ENCODE measurements at regions not wholly inside any gene's neighbourhood (a gene's known extent, or its start where the extent isn't known, plus 50 kb on each side); places are given as distances from the start of the nearest gene placed in this dataset.

- no peak for DNase-seq (ENCODE audit: low read depth)
- no peak overlapping the region for H3K4me3 ChIP-seq (ENCODE audit: low read depth, low read length)
Measured at GRCh38 chr10:89097226-89097625, 106.6 kb downstream of the FAS start.

GRCh38 chr10:89095701-89096391 lies 105.2 kb downstream of the FAS start:
- no peak overlapping the region for H3K4me3 ChIP-seq (ENCODE audit: low read depth, low read length)
- no peak for DNase-seq (ENCODE audit: low read depth)

GRCh38 chr10:89093728-89094127 lies 103.1 kb downstream of the FAS start:
- no peak for DNase-seq (ENCODE audit: low read depth)
- no peak overlapping the region for H3K4me3 ChIP-seq (ENCODE audit: low read depth, low read length)

GRCh38 chr10:89092981-89093380 lies 102.4 kb downstream of the FAS start:
- DNase-seq (ENCODE audit: low read depth) = no peak
- H3K4me3 ChIP-seq (ENCODE audit: low read depth, low read length) = no peak overlapping the region

- H3K4me3 ChIP-seq (ENCODE audit: low read depth, low read length) = no peak overlapping the region
- DNase-seq (ENCODE audit: low read depth) = no peak
Measured at GRCh38 chr10:89092439-89092838, 101.8 kb downstream of the FAS start.

GRCh38 chr10:89091496-89091895 lies 100.9 kb downstream of the FAS start:
- no peak overlapping the region for H3K4me3 ChIP-seq (ENCODE audit: low read depth, low read length)
- no peak for DNase-seq (ENCODE audit: low read depth)

- no peak for DNase-seq (ENCODE audit: low read depth)
- H3K4me3 ChIP-seq (ENCODE audit: low read depth, low read length) = no peak overlapping the region
Measured at GRCh38 chr10:89090756-89091445, 100.3 kb downstream of the FAS start.

GRCh38 chr10:89086801-89087521 lies 96.4 kb downstream of the FAS start:
- DNase-seq (ENCODE audit: low read depth) = peak; percentile 96
- no peak overlapping the region for H3K4me3 ChIP-seq (ENCODE audit: low read depth, low read length)

- no peak overlapping the region for H3K4me3 ChIP-seq (ENCODE audit: low read depth, low read length)
- DNase-seq (ENCODE audit: low read depth) = no peak
Measured at GRCh38 chr10:89085153-89085552, 94.6 kb downstream of the FAS start.

- H3K4me3 ChIP-seq (ENCODE audit: low read depth, low read length) = no peak overlapping the region
- no peak for DNase-seq (ENCODE audit: low read depth)
Measured at GRCh38 chr10:89082086-89082485, 91.5 kb downstream of the FAS start.

- H3K4me3 ChIP-seq (ENCODE audit: low read depth, low read length) = no peak overlapping the region
- no peak for DNase-seq (ENCODE audit: low read depth)
Measured at GRCh38 chr10:89080660-89081059, 90.1 kb downstream of the FAS start.

GRCh38 chr10:89079961-89080360 lies 89.4 kb downstream of the FAS start:
- DNase-seq (ENCODE audit: low read depth) = no peak
- no peak overlapping the region for H3K4me3 ChIP-seq (ENCODE audit: low read depth, low read length)

- DNase-seq (ENCODE audit: low read depth) = no peak
- H3K4me3 ChIP-seq (ENCODE audit: low read depth, low read length) = no peak overlapping the region
Measured at GRCh38 chr10:89078724-89079672, 88.4 kb downstream of the FAS start.

- DNase-seq (ENCODE audit: low read depth) = no peak
- no peak overlapping the region for H3K4me3 ChIP-seq (ENCODE audit: low read depth, low read length)
Measured at GRCh38 chr10:89076120-89076519, 85.5 kb downstream of the FAS start.

GRCh38 chr10:89075631-89076030 lies 85.0 kb downstream of the FAS start:
- no peak overlapping the region for H3K4me3 ChIP-seq (ENCODE audit: low read depth, low read length)
- DNase-seq (ENCODE audit: low read depth) = no peak

GRCh38 chr10:89074120-89074519 lies 83.5 kb downstream of the FAS start:
- no peak overlapping the region for H3K4me3 ChIP-seq (ENCODE audit: low read depth, low read length)
- no peak for DNase-seq (ENCODE audit: low read depth)

- H3K4me3 ChIP-seq (ENCODE audit: low read depth, low read length) = no peak overlapping the region
- DNase-seq (ENCODE audit: low read depth) = no peak
Measured at GRCh38 chr10:89073719-89074118, 83.1 kb downstream of the FAS start.

- no peak for DNase-seq (ENCODE audit: low read depth)
- H3K4me3 ChIP-seq (ENCODE audit: low read depth, low read length) = no peak overlapping the region
Measured at GRCh38 chr10:89069589-89069988, 79.0 kb downstream of the FAS start.

Data from skeletal muscle cell (primary cell).